Activated T-cell treated with anti-CD3 and anti-CD28 coated beads, Interleukin-2, amount 50 U/mL, for 48 hours (primary cell): ENCODE measurements at regions not wholly inside any gene's neighbourhood (a gene's known extent, or its start where the extent isn't known, plus 50 kb on each side); places are given as distances from the start of the nearest gene placed in this dataset.

ENCODE experiments used
- DNase-seq, 2 experiments: peaks; one replicate each; pipeline ENCODE4 v3.0.0-alpha.2; 2020

DNA sequence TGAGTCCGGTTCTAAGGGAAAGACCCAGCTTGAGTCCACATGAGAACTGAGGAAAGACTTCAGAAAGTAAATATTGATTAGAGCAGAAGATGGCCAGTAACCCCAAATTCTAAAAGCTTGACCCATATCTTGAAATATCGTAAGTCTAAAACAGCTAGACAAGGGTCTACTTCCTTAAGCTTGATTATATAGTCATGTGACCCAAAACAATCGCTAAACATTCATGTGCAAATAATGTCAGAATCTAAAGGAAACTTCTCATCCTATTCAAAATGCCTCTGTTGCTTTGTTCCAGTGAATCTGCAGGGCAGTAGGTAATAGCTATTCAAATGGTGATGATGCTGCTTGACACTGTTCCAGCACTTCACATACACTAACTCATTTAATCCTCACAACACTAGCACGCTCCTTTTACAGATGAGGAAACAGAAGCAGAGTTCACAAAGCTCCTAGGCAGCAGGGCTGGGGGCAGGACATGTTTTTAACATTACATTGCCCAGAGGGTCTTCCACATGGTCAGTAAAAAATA, 52.6 kb downstream of the TCF20 start:
- no peak for DNase-seq

DNA sequence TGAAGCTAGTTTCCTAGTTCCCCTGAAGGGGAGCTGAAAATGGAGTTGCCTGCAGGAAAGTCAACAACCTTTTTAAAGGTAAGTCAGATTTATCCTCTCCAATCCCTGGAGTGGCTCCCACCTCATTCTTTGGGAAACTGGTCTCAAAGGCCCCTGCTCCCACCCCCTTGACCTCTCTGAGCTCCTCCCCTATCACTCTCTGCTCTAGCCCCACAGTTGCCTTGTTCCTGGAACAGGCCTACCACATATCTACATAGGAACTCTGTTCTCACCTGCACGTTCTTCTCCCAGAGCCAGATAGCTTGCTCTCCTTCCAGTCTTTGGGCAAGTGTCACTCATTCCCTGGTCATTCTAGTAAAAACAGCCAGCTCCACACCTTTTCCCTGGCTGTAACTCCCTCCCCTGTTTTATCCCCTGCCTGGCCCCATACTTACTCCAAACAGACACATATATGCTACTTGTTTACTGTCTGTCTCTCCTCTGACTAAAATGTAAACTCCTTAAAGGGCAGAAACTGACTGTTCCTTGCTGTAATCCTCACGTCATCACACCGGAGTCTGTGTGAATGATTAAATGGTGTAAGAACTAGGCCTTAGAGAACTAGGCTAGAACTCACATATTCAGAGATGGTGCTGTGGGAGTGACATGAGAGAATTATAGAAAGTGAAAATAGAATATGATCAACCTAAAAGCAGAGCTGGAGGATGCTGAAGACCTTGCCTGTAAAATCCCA, 53.3 kb downstream of the TCF20 start:
- DNase-seq: peak; percentile 24 to 25

GRCh38 chr22:42214633-42215415, 55.6 kb downstream of the TCF20 start:
- DNase-seq: no peak

GRCh38 chr22:42208362-42208761, 62.1 kb downstream of the TCF20 start:
- no peak for DNase-seq

DNA sequence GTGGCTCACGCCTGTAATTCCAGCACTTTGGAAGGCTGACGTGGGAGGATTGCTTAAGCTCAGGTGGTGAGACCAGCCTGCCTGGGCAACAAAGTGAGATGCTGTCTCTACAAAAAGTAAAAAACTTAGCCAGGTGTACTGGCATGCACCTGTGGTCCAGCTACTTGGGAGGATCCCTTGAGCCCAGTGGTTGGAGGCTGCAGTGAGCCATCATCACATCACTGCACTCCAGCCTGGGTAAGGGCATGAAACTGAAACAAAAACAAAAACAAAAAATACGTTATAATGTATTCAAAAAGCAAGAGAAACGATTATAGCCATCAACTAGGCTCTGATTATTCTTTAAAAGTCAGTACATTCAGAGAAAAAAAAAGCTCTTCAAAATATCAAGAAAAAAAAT, 62.5 kb downstream of the TCF20 start:
- DNase-seq: no peak

DNA sequence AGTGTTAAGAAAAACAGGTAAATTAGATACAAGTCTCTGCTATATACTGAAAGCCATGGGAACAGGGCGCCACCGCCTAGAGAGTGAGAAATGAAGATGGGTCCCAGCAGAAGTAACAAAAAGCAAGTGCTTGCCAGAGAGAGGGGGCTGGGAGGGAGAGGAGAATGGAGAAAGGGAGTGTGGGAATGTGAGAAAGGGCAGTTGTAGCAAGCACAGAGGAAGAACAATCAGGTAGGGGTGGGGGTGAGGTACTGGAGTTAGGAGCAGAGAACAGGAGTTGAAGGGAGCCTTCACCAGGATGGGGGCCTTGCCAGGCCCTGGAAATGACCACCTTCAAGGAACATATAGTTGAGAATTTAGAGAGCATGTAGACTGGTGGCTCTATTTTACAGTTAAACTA, 66.8 kb downstream of the TCF20 start:
- DNase-seq: no peak

- DNase-seq: peak; percentile 55 to 68
Measured at GRCh38 chr22:42202669-42203068, 67.8 kb downstream of the TCF20 start.

GRCh38 chr22:42202048-42202447, 68.4 kb downstream of the TCF20 start:
- no peak for DNase-seq

GRCh38 chr22:42199025-42199424, 68.4 kb upstream of the CYP2D6 start:
- DNase-seq: no peak

DNA sequence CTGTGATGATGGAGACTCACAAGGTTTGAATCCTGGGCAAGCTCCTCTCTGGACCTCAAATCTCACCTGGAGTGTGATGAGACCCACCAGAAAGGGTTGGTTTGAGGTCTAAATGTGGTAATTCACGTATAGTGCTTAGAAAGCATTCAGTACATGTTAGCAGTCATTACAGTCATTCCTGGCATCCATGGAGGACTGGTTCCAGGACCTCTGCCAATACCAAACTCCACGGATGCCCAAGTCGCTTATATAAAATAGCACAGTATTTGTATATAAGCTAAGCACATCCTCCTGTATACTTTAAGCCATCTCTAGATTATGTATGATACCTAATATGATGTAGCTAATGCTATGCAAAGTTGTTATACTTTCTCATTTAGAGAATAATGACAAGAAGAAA, 67.6 kb upstream of the CYP2D6 start:
- DNase-seq: no peak

DNA sequence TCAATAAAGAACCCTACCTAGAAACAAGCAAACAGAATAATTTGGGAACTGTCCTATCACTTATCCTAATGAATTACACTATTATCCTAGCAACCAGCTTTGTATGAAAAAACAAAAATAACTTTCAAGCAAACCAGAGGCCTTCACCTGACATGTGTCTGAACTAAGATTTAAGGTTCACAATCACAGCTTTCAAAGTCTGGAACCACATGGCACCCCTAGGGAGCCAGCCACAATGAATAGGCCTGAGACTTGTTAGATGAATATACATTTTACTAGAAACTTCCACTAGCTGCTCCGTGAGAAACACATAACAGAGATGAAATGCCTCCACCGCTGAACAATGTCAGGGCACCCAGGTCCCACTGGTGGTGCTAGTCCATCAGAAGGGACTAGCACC, 65.8 kb upstream of the CYP2D6 start:
- no peak for DNase-seq

DNA sequence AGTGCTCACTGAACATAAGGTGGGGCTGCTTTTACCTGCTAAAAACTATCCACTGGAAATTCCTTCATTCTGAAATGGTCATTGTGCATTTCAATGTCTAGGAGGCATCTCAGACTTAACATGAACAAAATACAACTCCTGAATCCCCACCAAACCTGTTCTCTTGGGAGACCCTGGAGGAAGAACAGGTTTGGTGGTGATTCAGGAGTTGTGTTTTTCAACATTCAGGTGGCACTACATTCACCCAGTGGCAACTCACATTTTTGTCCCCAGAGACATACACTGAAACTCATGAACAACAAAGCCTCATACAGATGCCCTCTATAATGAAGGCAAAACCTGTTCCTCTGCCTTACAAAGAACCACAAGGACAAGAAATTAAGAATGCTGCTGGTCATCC, 64.3 kb upstream of the CYP2D6 start:
- DNase-seq: no peak

DNA sequence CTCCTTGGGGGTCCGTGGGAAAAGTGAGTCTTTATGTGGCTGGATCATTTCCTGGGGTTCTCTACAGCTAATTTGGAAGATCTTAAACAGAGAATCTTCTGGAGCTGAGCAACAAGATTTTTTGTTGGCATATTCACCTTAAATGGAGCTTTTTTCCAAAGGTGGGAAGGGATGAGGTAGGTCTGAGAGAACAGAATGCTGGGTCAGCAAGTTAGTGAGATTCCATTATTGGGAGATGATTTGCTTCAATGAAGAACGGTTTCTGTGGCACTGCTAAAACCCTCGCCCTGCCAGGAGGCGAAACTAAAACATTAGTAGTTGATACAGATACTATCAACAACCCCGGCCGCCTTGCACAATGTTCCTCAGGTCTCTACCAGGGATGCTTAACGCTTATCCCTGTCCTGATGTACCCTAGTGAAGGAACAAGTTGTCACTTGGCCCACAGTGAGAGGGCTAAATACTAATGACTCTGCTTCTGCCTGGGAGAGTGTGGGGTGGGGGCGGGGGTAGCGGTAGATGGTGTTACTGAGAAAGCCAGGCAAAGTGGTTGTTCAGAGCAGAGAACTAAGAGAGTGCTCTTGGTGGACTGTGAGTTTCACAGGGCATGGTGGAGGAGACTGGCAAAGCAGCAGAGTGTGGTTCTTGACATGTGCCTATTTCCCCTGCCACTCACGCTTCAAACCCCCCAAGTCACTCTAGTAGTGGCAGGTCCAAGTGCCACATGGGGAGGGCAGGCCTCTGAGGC, 63.7 kb upstream of the CYP2D6 start:
- DNase-seq: no peak

GRCh38 chr22:42192547-42192946, 61.9 kb upstream of the CYP2D6 start:
- DNase-seq: no peak

DNA sequence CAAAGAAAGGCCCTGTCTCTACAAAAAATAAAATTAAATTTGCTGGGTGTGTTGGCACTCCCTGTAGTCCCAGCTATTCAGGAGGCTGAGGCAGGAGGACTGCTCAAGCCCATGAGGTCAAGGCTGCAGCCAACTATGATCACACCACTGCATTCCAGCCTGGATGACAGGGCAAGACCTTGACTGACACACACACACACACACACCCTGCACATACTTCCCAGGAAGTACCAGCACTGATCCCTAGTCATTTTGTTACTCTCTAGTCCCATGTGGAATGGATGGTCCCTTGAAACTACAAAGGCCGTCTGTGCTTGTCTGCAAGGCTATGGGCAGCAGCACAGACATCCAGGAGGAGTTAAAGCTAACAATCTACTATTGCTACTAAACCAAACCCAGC, 59.7 kb upstream of the CYP2D6 start:
- no peak for DNase-seq

GRCh38 chr22:42189761-42190160, 59.2 kb upstream of the CYP2D6 start:
- DNase-seq: no peak

- no peak for DNase-seq
Measured at GRCh38 chr22:42188808-42189447, 58.3 kb upstream of the CYP2D6 start.

GRCh38 chr22:42187646-42188045, 57.0 kb upstream of the CYP2D6 start:
- DNase-seq: no peak

GRCh38 chr22:42185915-42186439, 55.4 kb upstream of the CYP2D6 start:
- no peak for DNase-seq

- no peak for DNase-seq
Measured at GRCh38 chr22:42184852-42185251, 54.2 kb upstream of the CYP2D6 start.

DNA sequence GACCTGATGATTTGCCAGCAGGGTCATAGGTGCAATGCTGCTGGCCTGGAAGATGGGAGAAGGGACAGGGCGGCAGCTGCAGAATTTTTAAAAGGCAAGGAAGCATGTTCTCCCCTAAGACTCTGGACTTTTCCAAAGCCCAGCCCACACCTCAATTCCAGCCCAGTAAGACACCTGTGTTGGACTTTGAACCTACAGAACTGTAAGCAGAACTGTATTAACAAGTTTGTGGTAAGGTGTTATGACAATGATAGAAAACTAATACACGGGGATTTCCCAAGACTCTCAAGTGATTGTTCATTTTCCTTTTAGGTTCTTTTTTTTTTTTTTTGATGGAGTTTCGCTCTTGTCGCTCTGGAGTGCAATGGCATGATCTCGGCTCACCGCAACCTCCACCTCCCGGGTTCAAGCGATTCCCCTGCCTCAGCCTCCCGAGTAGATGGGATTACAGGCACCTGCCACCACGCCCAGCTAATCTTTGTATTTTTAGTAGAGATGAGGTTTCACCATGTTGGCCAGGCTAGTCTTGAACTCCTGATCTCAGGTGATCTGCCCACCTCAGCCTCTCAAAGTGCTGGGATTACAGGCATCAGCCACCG, 53.0 kb upstream of the CYP2D6 start:
- DNase-seq: peak in 1 of 2 experiments; percentile 44

DNA sequence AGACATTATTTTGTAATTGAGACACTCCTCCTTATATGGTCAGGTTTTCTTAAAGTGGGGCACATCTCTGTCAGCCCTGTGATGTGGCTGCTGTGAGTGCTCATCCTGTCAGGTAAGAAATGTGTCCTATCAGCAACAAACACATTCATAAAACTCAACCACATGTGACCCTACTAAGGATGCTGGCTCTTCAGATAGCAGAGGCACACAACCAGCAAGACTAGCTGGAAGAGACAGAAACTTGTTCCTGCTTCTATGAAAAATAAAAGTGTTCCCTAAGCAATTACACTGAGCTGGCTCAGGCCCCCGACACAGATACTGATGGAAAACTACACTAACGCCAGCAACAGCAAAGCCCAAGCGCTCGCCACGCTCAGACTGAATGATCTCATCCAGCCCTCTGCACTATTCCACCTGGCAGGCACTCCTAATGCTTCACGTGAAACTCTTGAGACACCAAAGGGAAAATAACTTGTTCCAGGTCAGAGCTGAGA, 49.8 kb upstream of the CYP2D6 start:
- peak; percentile 41 to 46 for DNase-seq
